ENCODE measurements at regions not wholly inside any gene's neighbourhood (a gene's known extent, or its start where the extent isn't known, plus 50 kb on each side); places are given as distances from the start of the nearest gene placed in this dataset.

DNA sequence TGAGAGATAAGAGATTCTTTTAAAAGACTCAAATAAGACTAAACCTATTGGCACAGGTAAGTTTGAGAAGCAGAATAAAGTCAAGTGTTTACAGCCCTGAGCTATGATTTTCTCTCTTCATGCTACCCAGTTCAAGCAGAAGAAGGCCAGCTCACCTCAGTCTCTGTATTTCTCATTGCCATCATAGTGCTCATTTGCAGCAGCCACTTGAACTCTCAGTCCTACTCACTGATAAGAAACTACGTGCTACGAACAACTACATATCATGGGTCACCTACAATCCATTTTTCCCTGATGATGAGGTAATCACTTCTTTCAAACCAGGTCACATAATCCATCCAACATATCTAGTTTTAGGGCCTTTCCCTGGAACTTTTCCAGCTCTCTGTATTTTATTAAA, 617.5 kb downstream of the JRKL start:
- no peaks in the 10 kb centered on the region for H3K79me2 ChIP-seq (replicated peaks; ENCODE audit: insufficient read depth)
- H3K27ac Mint-ChIP-seq, result no peak overlapping the region
- H3F3A ChIP-seq (replicated peaks; ENCODE audit: low read depth), result no peaks in the 10 kb centered on the region
- H3K36me3 ChIP-seq (ENCODE audit: insufficient read depth), result no peaks in the 10 kb centered on the region
- no peak overlapping the region for H3K4me3 ChIP-seq
- H3K27me3 Mint-ChIP-seq (ENCODE audit: insufficient read depth, low read depth, poor library complexity), result peaks cover 2% of the 10 kb centered on the region
- no peaks in the 10 kb centered on the region for H3K27me3 ChIP-seq (ENCODE audit: insufficient read depth)
- DNase-seq (ENCODE audit: low spot score) (no peak), ATAC-seq (no peak)
- TF ChIP-seq, protein P1, sequence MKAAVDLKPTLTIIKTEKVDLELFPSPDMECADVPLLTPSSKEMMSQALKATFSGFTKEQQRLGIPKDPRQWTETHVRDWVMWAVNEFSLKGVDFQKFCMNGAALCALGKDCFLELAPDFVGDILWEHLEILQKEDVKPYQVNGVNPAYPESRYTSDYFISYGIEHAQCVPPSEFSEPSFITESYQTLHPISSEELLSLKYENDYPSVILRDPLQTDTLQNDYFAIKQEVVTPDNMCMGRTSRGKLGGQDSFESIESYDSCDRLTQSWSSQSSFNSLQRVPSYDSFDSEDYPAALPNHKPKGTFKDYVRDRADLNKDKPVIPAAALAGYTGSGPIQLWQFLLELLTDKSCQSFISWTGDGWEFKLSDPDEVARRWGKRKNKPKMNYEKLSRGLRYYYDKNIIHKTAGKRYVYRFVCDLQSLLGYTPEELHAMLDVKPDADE (IDR thresholded peaks at IDR 0.05), result no peak
- TF ChIP-seq EZH2 (IDR thresholded peaks at IDR 0.05; ENCODE audit: low read depth, unreplicated experiment), result no peak
- TF ChIP-seq ZNF114 (CRISPR knock-in tag; IDR thresholded peaks at IDR 0.05), result no peak
- H3K27ac ChIP-seq (ENCODE audit: low read depth), result no peak overlapping the region
- H3K9me3 Mint-ChIP-seq, result no peaks in the 10 kb centered on the region; the same call in 1 of the 3 replicates
- H3K4me2 ChIP-seq, result no peak overlapping the region
- no peaks in the 10 kb centered on the region for H3K4me1 Mint-ChIP-seq
- no peaks in the 10 kb centered on the region for H3K9me2 ChIP-seq (ENCODE audit: insufficient read depth)
- H3K4me1 ChIP-seq (ENCODE audit: insufficient read depth), result no peaks in the 10 kb centered on the region
- H3K36me3 Mint-ChIP-seq (ENCODE audit: low read depth), result no peaks in the 10 kb centered on the region
- H3K4me3 Mint-ChIP-seq, result no peak overlapping the region
- no peak overlapping the region for H2AFZ ChIP-seq
- H4K20me1 ChIP-seq (replicated peaks; ENCODE audit: insufficient read depth), result no peaks in the 10 kb centered on the region

DNA sequence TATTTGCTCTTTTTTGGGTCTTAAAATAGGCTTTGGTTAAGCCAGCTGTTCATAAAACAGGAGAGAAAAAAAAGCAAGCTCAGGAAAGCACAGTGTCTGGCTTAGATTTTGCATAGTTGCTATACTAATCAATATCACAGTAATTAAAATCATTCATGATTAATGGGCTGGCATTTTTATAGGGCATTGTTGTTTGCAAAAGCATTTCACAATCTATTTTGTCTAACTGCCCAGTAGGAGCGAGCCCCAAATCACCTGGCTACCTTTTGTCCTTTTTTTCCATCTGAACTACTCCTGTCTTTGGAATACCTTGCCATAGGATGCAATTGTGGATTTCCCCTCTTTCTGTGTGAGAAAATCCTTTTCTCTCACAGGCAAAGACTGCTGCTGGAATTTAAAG, 619.8 kb downstream of the JRKL start:
- ATAC-seq, result no peak
- H3K4me3 Mint-ChIP-seq, result no peak overlapping the region
- no peak overlapping the region for H3K27ac Mint-ChIP-seq
- TF ChIP-seq CREB1 (CRISPR knock-in tag; IDR thresholded peaks at IDR 0.05; ENCODE audit: low read depth) (no peak), ZNF331 (CRISPR knock-in tag; IDR thresholded peaks at IDR 0.05; ENCODE audit: low read depth) (no peak), NANOG (IDR thresholded peaks at IDR 0.05; ENCODE audit: borderline replicate concordance) (no peak), EZH2 (IDR thresholded peaks at IDR 0.05; ENCODE audit: low read depth, unreplicated experiment) (no peak), POLR2AphosphoS5 (IDR thresholded peaks at IDR 0.05; ENCODE audit: low read depth) (no peak)
- TF ChIP-seq, protein P2, sequence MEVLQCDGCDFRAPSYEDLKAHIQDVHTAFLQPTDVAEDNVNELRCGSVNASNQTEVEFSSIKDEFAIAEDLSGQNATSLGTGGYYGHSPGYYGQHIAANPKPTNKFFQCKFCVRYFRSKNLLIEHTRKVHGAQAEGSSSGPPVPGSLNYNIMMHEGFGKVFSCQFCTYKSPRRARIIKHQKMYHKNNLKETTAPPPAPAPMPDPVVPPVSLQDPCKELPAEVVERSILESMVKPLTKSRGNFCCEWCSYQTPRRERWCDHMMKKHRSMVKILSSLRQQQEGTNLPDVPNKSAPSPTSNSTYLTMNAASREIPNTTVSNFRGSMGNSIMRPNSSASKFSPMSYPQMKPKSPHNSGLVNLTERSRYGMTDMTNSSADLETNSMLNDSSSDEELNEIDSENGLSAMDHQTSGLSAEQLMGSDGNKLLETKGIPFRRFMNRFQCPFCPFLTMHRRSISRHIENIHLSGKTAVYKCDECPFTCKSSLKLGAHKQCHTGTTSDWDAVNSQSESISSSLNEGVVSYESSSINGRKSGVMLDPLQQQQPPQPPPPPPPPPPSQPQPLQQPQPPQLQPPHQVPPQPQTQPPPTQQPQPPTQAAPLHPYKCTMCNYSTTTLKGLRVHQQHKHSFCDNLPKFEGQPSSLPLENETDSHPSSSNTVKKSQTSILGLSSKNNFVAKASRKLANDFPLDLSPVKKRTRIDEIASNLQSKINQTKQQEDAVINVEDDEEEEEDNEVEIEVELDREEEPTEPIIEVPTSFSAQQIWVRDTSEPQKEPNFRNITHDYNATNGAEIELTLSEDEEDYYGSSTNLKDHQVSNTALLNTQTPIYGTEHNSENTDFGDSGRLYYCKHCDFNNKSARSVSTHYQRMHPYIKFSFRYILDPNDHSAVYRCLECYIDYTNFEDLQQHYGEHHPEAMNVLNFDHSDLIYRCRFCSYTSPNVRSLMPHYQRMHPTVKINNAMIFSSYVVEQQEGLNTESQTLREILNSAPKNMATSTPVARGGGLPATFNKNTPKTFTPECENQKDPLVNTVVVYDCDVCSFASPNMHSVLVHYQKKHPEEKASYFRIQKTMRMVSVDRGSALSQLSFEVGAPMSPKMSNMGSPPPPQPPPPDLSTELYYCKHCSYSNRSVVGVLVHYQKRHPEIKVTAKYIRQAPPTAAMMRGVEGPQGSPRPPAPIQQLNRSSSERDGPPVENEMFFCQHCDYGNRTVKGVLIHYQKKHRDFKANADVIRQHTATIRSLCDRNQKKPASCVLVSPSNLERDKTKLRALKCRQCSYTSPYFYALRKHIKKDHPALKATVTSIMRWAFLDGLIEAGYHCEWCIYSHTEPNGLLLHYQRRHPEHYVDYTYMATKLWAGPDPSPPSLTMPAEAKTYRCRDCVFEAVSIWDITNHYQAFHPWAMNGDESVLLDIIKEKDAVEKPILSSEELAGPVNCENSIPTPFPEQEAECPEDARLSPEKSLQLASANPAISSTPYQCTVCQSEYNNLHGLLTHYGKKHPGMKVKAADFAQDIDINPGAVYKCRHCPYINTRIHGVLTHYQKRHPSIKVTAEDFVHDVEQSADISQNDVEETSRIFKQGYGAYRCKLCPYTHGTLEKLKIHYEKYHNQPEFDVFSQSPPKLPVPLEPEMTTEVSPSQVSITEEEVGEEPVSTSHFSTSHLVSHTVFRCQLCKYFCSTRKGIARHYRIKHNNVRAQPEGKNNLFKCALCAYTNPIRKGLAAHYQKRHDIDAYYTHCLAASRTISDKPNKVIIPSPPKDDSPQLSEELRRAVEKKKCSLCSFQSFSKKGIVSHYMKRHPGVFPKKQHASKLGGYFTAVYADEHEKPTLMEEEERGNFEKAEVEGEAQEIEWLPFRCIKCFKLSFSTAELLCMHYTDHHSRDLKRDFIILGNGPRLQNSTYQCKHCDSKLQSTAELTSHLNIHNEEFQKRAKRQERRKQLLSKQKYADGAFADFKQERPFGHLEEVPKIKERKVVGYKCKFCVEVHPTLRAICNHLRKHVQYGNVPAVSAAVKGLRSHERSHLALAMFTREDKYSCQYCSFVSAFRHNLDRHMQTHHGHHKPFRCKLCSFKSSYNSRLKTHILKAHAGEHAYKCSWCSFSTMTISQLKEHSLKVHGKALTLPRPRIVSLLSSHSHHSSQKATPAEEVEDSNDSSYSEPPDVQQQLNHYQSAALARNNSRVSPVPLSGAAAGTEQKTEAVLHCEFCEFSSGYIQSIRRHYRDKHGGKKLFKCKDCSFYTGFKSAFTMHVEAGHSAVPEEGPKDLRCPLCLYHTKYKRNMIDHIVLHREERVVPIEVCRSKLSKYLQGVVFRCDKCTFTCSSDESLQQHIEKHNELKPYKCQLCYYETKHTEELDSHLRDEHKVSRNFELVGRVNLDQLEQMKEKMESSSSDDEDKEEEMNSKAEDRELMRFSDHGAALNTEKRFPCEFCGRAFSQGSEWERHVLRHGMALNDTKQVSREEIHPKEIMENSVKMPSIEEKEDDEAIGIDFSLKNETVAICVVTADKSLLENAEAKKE (CRISPR knock-in tag; IDR thresholded peaks at IDR 0.05), result no peak
- TF ChIP-seq, protein P3, sequence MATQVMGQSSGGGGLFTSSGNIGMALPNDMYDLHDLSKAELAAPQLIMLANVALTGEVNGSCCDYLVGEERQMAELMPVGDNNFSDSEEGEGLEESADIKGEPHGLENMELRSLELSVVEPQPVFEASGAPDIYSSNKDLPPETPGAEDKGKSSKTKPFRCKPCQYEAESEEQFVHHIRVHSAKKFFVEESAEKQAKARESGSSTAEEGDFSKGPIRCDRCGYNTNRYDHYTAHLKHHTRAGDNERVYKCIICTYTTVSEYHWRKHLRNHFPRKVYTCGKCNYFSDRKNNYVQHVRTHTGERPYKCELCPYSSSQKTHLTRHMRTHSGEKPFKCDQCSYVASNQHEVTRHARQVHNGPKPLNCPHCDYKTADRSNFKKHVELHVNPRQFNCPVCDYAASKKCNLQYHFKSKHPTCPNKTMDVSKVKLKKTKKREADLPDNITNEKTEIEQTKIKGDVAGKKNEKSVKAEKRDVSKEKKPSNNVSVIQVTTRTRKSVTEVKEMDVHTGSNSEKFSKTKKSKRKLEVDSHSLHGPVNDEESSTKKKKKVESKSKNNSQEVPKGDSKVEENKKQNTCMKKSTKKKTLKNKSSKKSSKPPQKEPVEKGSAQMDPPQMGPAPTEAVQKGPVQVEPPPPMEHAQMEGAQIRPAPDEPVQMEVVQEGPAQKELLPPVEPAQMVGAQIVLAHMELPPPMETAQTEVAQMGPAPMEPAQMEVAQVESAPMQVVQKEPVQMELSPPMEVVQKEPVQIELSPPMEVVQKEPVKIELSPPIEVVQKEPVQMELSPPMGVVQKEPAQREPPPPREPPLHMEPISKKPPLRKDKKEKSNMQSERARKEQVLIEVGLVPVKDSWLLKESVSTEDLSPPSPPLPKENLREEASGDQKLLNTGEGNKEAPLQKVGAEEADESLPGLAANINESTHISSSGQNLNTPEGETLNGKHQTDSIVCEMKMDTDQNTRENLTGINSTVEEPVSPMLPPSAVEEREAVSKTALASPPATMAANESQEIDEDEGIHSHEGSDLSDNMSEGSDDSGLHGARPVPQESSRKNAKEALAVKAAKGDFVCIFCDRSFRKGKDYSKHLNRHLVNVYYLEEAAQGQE (IDR thresholded peaks at IDR 0.05; ENCODE audit: unreplicated experiment), result no peak
- TF ChIP-seq, protein P4, sequence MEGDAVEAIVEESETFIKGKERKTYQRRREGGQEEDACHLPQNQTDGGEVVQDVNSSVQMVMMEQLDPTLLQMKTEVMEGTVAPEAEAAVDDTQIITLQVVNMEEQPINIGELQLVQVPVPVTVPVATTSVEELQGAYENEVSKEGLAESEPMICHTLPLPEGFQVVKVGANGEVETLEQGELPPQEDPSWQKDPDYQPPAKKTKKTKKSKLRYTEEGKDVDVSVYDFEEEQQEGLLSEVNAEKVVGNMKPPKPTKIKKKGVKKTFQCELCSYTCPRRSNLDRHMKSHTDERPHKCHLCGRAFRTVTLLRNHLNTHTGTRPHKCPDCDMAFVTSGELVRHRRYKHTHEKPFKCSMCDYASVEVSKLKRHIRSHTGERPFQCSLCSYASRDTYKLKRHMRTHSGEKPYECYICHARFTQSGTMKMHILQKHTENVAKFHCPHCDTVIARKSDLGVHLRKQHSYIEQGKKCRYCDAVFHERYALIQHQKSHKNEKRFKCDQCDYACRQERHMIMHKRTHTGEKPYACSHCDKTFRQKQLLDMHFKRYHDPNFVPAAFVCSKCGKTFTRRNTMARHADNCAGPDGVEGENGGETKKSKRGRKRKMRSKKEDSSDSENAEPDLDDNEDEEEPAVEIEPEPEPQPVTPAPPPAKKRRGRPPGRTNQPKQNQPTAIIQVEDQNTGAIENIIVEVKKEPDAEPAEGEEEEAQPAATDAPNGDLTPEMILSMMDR (conservative IDR thresholded peaks at IDR 0.05; ENCODE audit: low read depth in 2 of 2), result no peak

More for the DNA sequence above, 619.8 kb downstream of the JRKL start:
- Histone ChIP-seq H3K9me2 (ENCODE audit: insufficient read depth) (no peaks in the 10 kb centered on the region), H3F3A (replicated peaks; ENCODE audit: low read depth) (no peaks in the 10 kb centered on the region), H4K20me1 (replicated peaks; ENCODE audit: insufficient read depth) (no peaks in the 10 kb centered on the region), H3K27me3 (ENCODE audit: insufficient read depth) (no peaks in the 10 kb centered on the region), H3K27ac (ENCODE audit: low read depth) (peak overlapping the region; percentile 56; the same call in 1 of the 2 replicates), H3K4me3 (no peak overlapping the region), H3K79me2 (replicated peaks; ENCODE audit: insufficient read depth) (no peaks in the 10 kb centered on the region), H3K4me1 (ENCODE audit: insufficient read depth) (no peaks in the 10 kb centered on the region), H3K4me2 (no peak overlapping the region), H2AFZ (no peak overlapping the region), H3K36me3 (ENCODE audit: insufficient read depth) (no peaks in the 10 kb centered on the region)
- H3K4me1 Mint-ChIP-seq, result no peaks in the 10 kb centered on the region
- H3K27me3 Mint-ChIP-seq (ENCODE audit: insufficient read depth, low read depth, poor library complexity), result peaks cover 2% of the 10 kb centered on the region
- no peaks in the 10 kb centered on the region for H3K36me3 Mint-ChIP-seq (ENCODE audit: low read depth)
- DNase-seq (ENCODE audit: low spot score), result peak; percentile 29
- peaks cover 2% of the 10 kb centered on the region; the same call in 2 of the 3 replicates for H3K9me3 Mint-ChIP-seq

All from GM23338 (cell line).